T-helper 2 cell (primary cell): ENCODE measurements at regions not wholly inside any gene's neighbourhood (a gene's known extent, or its start where the extent isn't known, plus 50 kb on each side); places are given as distances from the start of the nearest gene placed in this dataset.

Experiments used
- DNase-seq, 5 experiments: peaks; one replicate each; pipeline versions ENCODE4 v3.0.0 to v3.0.0-alpha.2; 2012 to 2022

DNA sequence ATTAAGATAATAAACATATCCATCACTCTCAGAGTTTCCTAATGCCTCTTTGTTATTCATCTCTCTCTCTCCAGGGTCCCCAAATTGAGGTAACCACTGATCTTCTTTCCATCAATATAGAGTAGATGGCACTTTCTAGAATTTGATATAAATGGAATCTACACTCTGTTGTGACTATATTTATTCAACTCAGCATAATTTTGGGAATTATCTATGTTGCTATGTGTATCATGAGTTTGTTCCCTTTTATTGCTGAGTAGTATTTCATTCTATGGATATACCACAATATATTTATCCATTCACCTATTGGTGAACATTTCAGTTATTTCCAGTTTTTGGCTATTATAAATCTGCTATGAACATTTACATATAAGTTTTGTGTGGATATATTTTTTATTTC is 230.7 kb downstream of the HLX start:
- no peak for DNase-seq

DNA sequence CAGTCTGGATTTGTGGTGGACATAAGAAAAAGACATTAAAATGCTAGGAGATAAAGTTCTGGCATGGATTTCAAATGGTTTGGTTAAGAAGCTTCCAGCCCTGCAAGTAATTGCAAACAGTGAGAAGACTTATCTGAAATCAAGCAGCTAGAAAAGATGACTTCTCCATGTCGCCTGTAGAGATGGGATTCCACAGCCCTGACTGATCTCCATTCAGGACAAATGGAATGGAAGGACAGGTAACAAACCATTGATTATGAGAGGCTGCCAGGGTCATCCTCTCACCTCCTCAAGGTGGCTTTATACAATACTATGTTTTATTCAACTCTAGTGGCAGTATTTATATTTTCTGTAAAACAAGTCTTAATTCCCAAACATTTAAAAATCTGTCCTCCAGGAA is 237.9 kb downstream of the HLX start:
- DNase-seq, result no peak

DNA sequence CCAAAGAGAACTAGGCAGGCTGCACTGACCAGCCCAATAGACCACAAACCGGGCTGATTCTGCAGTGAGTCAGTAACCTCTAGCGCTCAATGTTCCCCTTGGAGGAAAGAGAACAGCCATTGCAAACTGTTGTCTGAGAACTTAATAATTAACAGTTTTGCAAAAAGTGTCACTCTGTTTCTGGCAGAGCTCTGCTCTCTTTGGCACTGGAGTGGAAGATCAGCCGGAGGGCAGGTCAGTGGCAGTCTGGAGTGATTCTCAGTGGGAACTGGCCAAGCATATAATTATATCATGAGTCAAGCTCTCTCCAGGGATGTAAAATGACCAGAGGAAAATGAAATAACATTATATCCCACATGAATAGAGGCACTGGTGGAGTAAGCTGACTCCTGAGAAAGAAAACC is 238.3 kb downstream of the HLX start:
- DNase-seq, result no peak

DNA sequence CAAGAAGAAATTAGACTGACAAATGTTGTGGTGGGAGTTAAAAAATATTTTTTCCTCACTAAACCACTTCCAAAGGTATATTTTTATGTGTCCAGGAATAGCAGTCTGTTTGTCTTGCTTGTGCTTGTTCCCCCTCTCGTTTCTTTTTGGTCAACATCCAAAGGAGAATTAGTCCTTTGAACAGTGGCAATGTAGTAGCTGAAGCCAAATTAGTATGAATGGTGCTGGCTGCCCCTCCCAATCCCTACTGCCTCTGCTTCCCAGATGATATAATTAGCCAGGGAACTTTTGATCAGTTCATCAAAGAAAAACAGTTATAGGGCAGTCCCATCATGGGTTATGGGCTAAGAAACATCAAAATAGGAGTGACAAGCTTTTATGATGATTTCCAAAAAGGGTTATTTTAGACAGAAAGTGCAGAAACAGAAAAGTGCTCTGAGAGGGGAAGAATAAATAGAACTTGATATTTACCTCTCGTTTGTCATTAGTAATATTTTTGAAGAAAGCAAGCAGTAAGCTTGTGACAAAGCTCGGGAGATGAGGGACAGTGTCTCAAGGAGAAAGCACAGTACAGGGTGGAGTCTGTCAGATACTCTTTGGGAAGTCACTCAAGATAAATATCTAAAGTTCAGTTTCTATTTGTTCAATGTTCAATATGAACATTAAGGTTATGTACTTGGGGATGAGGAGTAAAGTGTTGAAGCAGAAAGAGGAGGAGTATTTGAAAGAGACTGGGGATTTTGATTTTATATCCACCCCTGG is 239.1 kb downstream of the HLX start:
- DNase-seq, result no peak

DNA sequence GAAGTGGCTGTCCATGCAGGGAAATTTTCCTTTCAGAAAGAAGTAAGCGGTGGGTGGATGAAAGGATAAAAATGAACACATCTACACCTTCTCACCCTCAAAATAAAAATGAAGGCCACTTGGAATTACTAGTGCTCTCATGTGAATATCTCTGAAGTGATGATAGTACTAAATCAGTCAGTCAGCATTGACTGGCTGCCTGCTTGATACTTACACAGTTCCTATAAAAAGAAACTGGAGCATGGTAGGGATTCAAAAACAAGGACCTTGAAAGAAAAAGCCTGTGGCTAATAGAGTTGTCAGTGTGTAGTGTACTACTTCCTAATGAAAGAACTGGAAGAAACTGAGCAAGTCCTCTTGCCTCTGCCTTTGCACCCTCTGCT is 239.7 kb downstream of the HLX start:
- DNase-seq, result no peak

DNA sequence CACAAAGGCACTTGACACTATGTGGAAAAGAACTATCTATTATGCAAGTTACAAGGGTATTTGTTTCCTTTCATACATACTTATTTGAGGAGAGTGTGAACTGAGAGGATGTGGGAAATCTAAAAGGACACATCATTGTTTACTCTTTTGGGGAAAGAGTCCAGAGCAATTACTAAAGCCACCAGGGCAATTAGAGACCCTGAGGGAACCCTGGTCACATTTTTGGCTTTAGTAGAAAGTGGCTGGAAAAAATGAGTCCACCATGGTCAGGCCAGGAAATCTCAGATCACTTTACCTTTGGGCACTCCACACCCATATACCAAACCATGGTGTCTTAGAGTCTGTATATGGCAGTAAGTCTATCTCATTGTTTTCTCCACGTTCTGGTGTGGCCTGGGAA is 243.3 kb downstream of the HLX start:
- no peak for DNase-seq

DNA sequence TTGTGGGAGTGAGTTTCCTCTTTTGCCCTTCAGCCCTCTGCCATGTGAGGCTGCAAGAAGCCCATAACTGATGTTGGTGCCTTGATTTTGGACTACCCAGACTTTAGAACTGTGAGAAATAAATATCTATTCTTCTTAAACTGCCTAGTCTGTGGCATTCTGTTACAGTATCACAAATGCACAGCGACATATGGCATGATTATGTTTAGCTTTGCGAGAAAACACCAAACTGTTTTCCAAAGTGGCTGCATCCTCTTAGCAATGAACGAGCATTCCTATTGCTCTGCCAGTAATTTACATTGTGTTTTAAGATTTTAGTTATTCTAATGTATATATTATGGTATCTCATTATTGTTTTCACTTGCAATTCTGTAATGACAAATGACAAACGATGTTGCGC is 246.7 kb downstream of the HLX start:
- DNase-seq, result no peak

DNA sequence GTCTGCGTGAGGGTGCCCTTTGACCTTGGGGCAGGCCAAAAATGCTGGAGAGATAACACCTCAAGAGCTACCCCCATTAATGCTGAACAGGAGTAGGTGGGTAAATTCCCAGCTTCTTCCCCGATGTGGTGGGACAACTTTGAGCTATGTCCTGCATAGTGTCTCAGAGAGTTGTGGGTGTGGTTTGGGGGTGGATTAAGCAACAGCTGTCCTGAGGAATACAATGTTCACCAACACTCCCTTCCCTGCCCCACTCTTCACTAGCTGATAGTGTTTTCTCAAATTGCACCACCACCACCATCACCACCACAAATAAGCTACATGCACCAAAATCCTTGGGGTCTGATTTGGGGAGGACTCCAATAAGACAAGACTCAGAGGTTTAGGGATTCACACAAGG is 258.4 kb downstream of the HLX start:
- DNase-seq, result no peak

DNA sequence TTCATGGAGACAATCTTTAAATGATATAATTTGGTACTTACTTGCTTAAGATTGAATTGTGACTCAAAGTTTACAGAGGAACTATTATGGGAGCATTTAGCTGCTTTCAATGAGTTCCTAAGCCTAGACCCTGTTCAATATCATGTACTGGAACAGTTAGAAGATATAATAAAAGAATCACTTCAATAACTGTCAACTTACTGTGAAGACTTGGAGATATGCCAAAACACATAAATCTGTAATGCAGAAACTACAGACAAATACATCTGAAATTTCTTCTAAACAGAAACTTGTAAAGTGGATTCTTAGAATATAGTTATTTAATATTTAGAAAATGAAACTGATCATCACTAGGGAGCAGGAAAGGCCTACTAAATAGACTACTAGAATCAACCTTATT is 259.3 kb downstream of the HLX start:
- DNase-seq, result no peak

DNA sequence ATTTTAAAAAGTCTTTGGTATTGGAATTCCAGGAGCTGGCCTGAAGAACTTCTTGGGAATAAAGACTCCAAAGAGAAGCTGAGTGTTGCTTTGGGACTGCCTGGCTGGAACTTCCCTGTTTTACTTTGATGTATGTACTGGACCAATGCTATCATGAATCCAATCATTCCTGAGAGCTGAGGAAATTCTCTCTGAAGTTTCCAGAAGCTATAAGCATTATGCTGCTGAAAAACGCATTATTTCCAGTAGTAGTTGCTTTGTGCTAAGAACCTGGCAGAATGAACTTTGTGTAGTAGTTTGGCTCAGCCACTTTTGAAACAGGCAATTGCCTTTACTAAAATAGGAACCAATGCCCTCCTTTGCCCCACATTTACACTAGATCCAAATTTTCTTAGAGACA is 260.7 kb downstream of the HLX start:
- no peak for DNase-seq

DNA sequence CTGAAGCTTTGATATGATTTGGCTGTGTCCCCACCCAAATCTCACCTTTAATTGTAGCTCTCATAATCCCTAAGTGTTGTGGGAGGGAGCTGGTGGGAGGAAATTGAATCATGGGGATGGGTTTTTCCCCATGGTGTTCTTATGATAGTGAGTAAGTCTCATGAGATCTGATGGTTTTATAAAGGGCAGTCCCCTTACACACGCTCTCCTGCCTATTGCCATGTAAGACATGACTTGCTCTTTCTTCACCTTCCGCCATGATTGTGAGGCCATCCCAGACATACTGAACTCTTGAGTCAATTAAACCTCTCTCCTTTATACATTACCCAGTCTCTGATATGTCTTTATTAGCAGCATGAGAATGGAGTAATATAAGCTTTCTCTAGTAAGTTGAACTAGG is 261.9 kb downstream of the HLX start:
- no peak for DNase-seq

DNA sequence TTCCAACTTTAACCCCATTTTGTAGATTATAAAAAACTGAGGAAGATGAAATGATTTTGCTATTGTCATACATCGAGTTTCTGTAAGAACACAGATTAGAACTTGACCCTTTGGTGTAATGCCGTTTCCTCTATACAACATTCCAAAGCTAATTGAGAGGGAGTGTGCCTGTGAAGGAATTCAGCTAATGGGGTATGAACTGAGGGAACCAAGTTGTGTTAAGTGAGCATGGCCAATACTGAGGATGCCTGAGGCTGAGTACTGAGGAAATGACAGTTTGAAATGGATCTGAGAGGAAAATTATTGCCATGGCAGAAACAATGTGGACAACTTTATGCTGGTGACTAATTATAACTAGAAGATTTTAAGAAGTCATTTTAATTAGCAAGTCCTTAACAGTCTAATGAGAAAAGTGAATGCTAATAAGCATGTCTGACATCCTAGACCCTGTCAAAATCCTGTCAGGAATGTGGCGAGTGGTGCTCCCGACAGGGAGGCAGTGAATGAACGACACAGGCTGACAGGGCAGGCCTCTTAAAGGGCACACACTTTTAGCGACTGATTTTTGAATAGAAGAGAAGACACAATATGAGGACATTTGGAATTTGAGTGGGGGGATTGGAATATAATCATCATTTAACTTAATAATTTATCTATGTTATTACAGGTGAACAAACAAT is 262.5 kb downstream of the HLX start:
- no peak for DNase-seq

DNA sequence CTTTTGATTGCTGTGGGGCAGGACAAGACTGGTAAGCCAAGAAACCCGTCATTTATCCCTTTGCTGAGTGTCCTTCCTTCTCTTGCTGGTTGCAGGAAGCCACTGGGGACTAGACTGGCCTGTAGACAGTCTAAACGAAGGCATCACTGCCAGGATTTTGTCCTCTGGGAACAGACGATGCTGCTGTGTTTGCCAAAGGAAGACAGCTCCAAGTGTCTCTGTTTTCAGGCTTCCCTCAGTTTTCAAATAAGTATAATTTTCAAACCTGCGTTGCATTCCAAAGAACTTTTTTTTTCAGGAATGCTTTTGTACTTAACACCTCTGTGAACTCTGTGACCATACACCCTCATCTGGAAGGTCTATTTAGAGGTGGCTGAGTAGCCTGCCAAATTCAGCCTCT is 269.4 kb downstream of the HLX start:
- DNase-seq, result no peak

DNA sequence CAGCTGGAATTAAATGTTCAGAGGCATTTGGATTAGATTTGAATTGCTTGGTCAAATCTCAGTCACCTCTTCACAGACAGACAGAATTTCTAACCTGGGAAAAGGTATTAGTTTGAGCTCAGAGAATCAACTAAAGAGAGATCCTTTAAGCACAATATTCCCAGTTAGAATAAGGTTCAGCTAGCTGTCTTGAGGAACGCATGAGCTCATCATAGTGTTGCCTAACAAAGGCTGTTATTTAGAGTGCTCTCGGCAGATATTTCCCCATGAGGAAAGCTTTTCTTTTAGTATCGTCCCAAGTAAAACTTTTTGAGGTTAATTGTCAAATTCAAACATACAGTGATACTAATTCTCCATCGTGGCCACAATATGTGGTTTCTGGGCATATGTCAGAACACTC is 269.9 kb downstream of the HLX start:
- DNase-seq, result no peak

DNA sequence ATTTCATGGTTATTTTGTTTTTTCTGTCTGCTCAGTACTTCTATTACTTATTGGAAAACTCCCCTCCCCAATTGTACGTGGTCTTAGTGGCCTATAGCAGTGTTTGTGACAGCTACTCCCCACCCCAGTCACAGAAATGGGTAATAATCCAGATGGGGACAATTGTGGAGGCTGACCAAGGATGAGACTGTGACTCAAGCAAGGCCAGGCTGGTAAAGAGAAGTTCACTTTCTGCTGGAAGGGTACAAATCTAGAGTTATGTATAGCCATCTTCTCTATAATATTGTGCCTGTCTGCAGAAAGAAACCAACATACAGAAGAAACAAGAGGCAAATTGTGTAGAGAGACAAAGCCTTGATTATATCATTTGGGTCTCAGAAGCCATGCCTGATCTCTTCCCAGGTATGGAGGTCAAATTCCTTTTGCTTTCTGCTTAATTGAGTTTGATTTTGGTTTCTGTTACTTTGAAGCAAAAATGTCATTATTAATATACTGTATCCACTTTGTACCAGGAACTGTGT is 270.4 kb downstream of the HLX start:
- DNase-seq, result no peak

DNA sequence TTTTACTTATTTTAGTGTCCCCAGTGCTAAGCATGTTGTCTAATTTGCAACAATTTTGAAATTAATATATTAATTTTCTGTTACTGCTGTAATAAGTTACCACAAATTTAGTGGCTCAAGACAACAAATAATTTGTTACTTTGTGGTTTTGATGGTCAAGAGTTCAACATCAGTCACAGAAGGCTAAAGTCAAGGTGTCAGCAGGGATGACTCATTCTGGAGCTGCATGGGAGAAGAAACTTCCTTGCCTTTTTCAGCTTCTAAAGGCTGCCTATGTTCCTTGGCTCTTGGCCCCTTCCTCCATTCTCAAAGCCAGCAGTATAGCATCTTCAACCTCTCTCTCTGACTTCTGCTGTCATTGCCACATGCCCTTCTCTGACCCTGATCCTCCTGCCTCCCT is 271.8 kb downstream of the HLX start:
- DNase-seq, result no peak

DNA sequence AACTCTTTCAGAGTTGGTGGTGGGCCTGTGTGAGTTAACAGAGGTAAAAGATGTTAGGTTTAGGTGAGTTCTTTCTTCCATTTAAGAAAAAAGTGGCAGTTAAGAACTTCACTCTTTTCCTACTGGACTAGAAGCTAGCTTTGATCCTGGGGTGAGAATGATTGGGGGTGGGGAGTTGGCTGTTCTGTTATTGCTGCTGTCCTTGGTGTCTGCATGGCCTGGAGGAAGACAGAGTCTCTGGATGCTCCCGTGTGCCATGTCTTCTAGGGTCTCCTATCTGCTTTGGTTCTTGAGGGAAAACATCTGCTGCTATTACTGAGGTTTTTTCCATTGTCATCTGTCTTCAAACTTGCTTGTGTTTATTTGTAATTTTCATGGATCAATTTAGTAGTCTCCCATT is 275.7 kb downstream of the HLX start:
- DNase-seq, result no peak

DNA sequence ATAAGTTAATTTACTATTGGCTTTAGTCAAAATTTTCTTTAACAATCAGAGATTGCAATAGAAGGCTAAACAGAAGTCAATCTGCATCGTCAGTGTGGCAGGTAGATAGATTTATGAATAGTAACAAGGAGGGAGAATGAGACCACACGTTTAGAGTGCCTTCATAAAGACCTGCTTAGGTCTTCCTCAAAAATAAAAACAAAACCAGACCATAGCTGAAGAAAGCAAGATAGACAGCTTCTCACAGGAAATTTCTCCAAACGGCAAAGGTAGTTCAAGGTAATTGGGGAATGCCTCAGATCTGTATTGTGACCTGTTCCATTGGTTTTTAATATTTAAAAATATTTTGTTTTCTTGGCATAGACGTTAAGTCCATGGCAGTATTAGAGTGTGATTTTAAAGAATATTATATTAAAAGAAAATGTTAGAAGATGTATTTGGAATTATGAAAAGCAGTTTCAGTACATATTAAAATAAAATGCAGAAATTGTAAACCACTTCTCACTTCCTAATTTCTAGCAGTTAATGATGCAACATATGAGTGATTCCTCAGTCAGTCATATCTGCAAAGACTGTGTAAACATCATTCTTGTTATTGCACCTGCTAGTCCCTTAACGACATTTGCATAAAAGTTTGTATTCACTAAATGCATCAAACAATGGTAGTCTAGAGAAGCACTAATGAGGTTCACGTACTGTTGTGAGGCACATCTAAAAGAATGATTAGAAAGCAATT is 278.0 kb downstream of the HLX start:
- no peak for DNase-seq

DNA sequence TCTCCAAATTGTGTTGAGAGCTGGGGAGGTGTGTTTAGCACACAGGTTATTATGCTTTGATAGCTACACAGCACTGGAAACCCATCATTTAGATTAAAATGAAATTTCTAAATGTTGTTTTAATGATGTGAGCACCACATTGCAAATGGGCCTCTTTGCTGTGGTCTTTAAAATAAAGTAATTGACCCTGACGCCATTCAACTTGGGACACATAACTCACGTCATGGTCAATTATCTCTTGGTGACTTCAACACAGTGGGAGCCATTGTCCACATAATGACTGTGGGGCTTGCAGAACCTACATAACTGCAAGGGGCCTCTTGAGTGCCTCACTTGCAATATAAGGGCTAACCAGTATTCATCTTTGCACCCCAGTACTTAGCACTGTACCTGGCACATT is 280.4 kb downstream of the HLX start:
- DNase-seq, result no peak

DNA sequence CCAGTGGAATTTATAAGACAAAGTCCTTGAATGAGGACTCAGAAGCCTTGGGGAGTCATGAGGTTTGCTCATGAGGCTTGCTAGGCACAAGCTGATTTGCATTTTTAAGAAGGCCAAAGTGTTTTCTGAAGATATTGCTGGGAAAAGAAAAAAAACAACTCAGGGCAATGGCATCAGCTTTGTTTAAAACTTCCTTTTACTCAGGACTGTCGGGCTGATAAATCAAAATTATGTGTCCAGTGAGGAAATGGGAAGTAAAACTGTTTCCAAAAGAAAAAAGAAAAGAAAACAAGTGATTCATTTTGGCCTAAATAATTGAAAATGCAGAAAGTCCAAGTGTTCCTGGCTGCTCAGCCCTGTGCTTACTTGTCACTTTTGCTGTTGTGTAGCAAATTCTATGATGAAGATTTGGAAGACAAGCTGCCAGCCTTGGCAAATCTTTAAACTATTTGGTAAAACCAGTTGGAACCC is 282.4 kb downstream of the HLX start:
- no peak for DNase-seq

DNA sequence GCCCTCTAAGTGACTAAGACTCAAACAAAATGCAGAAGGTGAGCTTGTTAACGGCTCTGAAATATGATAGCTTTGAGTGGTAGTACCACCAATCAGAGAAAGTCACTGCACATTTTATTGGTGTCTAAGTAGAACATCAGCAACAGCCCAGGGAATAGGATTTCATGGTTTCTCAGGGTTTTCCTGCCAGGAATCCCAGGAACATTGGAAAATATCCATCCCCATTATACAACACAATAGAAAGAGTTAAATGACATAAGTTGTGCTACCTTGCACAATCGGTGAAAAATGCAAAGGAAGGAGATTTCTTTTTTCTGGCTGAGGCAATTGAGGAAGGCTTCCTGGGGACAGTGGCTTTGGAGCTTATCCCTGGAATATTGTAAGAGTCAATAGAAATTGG is 283.1 kb downstream of the HLX start:
- DNase-seq, result no peak

DNA sequence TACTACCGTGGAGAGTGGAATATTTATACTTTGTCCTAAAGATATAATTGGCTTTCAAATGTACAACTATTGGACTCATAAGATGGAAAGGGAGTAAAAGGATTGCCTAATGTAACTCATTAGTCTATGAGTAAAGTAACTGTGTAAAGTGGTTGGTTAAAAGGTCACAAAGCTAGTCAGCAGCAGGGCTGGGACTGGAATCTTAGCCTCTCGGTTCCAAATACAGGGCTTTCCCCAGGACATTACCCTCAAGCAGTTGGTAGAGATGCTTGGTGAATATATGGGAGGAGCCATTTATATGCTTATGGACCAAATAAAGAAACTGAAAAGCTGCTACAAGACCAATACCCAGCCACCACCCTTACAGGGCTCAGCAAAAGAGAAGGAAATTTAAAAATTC is 283.7 kb downstream of the HLX start:
- no peak for DNase-seq

DNA sequence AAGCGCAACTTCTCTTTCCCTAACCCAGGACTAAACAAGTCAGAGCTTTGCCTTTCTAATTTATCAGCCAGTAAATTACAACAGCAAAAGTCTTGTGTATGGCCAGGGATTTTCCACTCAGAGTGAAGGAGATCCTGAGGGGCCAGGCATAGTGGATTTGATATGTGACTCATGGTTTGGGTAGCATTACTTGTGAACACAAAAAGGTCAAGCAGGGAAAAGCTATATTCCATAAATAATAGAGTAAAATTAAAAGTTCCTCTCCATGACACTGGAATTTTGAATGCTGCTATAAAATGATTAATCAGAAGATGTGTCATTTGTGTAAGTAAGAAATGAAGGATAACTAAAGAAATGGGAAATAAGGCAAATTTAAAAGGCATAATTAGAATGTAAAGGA is 284.8 kb downstream of the HLX start:
- no peak for DNase-seq
